HEK293T (cell line): ENCODE measurements at regions not wholly inside any gene's neighbourhood (a gene's known extent, or its start where the extent isn't known, plus 50 kb on each side); places are given as distances from the start of the nearest gene placed in this dataset.

Experiments used
- ARNT ChIP-seq: fragments of 450-650 bp; IDR thresholded peaks from 2 replicates; pipeline ENCODE4 v1.6.1; 2017; ENCODE audit warnings: mild to moderate bottlenecking
- BHLHE40 ChIP-seq: fragments of 450-650 bp; IDR thresholded peaks from 2 replicates; pipeline ENCODE4 v1.6.1; 2016; ENCODE audit warnings: mild to moderate bottlenecking, moderate library complexity, borderline replicate concordance
- CTBP1 ChIP-seq: fragments of 450-650 bp; IDR thresholded peaks from 2 replicates; pipeline ENCODE4 v1.6.1; 2016; ENCODE audit warnings: borderline replicate concordance
- ELF4 ChIP-seq: fragments of 450-650 bp; IDR thresholded peaks from 2 replicates; pipeline ENCODE4 v1.6.1; 2017; ENCODE audit warnings: antibody characterized with exemption
- FOXA1 ChIP-seq: fragments of 450-650 bp; IDR thresholded peaks from 2 replicates; pipeline ENCODE4 v1.6.1; 2016; ENCODE audit warnings: mild to moderate bottlenecking
- FOXK2 ChIP-seq: fragments of 450-650 bp; IDR thresholded peaks from 2 replicates; pipeline ENCODE4 v1.6.1; 2016; ENCODE audit warnings: mild to moderate bottlenecking
- FOXM1 ChIP-seq: fragments of 450-650 bp; IDR thresholded peaks from 2 replicates; pipeline ENCODE4 v1.6.1; 2017; ENCODE audit warnings: mild to moderate bottlenecking, borderline replicate concordance
- HDGF ChIP-seq: fragments of 450-650 bp; IDR thresholded peaks from 2 replicates; pipeline ENCODE4 v1.6.1; 2017; ENCODE audit warnings: antibody characterized with exemption, borderline replicate concordance
- LEF1 ChIP-seq: fragments of 450-650 bp; IDR thresholded peaks from 2 replicates; pipeline ENCODE4 v1.6.1; 2017; ENCODE audit warnings: mild to moderate bottlenecking, borderline replicate concordance
- NFRKB ChIP-seq: fragments of 450-650 bp; IDR thresholded peaks from 2 replicates; pipeline ENCODE4 v1.6.1; 2016; ENCODE audit warnings: mild to moderate bottlenecking, moderate library complexity
- SP1 ChIP-seq: fragments of 450-650 bp; IDR thresholded peaks from 2 replicates; pipeline ENCODE4 v1.6.1; 2017
- SUZ12 ChIP-seq: fragments of 450-650 bp; IDR thresholded peaks from 2 replicates; pipeline ENCODE4 v1.6.1; 2016; ENCODE audit warnings: mild to moderate bottlenecking
- TARDBP ChIP-seq: fragments of 450-650 bp; IDR thresholded peaks from 2 replicates; pipeline ENCODE4 v1.6.1; 2016
- ZNF384 ChIP-seq: fragments of 450-650 bp; IDR thresholded peaks from 2 replicates; pipeline ENCODE4 v1.6.1; 2016

- no peak for TF ChIP-seq SUZ12
- no peak for TF ChIP-seq FOXK2
- TF ChIP-seq ELF4: no peak
- no peak for TF ChIP-seq NFRKB
- TF ChIP-seq FOXA1: no peak
- TF ChIP-seq TARDBP: no peak
- no peak for TF ChIP-seq CTBP1
- TF ChIP-seq ARNT: no peak
- no peak for TF ChIP-seq HDGF
- no peak for TF ChIP-seq FOXM1
- TF ChIP-seq ZNF384: no peak
- TF ChIP-seq SP1: no peak
- TF ChIP-seq BHLHE40: no peak
- no peak for TF ChIP-seq LEF1
These were observed 88.8 kb upstream of the ATP2B1 start for GRCh38 chr12:89797436-89797835.
